ENCODE measurements at regions not wholly inside any gene's neighbourhood (a gene's known extent, or its start where the extent isn't known, plus 50 kb on each side); places are given as distances from the start of the nearest gene placed in this dataset.

GRCh38 chr4:110730318-110730717, 107.4 kb upstream of the PITX2 start:
- intact Hi-C loops (cut with micrococcal nuclease) = no loop called here
- TF ChIP-seq CTCF (IDR thresholded peaks at IDR 0.05) = no peak
- no peak for DNase-seq
- Histone ChIP-seq H3K79me2 (ENCODE audit: insufficient read depth, low read length) (no peaks in the 10 kb centered on the region), H3K4me3 (replicated peaks in 1 of 3; ENCODE audit: low read depth in 2 of 3, low read length in 3 of 3) (no peak overlapping the region), H3K27me3 (ENCODE audit: control insufficient read depth in 2 of 2, insufficient read depth in 2 of 2, low read length in 2 of 2) (no peaks in the 10 kb centered on the region), H3K4me2 (replicated peaks; ENCODE audit: extremely low read depth, low read length, poor library complexity, severe bottlenecking) (no peak overlapping the region), H3K9me3 (replicated peaks in 1 of 2; ENCODE audit: control insufficient read depth in 1 of 2, insufficient read depth in 1 of 2, low read length in 2 of 2) (peaks cover 0 to 2% of the 10 kb centered on the region in 2 donors), H2AFZ (ENCODE audit: insufficient read depth, low read depth, low read length, poor library complexity, severe bottlenecking) (no peak overlapping the region), H4K20me1 (ENCODE audit: insufficient read depth, low read length) (no peaks in the 10 kb centered on the region), H3K36me3 (replicated peaks in 1 of 2; ENCODE audit: control insufficient read depth in 1 of 2, insufficient read depth in 2 of 2, low read length in 2 of 2) (no peaks in the 10 kb centered on the region), H3K27ac (ENCODE audit: low read depth in 1 of 2, low read length in 2 of 2) (no peak overlapping the region), H3K9ac (ENCODE audit: insufficient read depth, low read length, poor library complexity, severe bottlenecking) (no peak overlapping the region), H3K4me1 (ENCODE audit: control insufficient read depth in 1 of 2, insufficient read depth in 2 of 2, low read length in 2 of 2) (no peaks in the 10 kb centered on the region)
- Mint-ChIP-seq H3K4me3 (no peak overlapping the region), H3K27me3 (ENCODE audit: low read depth in 3 of 3) (peaks cover 0 to 2% (median 0%) of the 10 kb centered on the region in 3 donors), H3K36me3 (no peaks in the 10 kb centered on the region), H3K9me3 (peaks cover 0 to 6% (median 3%) of the 10 kb centered on the region in 7 donors), H3K4me1 (no peaks in the 10 kb centered on the region), H3K27ac (no peak overlapping the region)
- no CpG with 5 or more reads among the region's 3 CpGs for WGBS (ENCODE audit: insufficient coverage)

GRCh38 chr4:110733901-110734300, 111.0 kb upstream of the PITX2 start:
- H4K20me1 ChIP-seq (ENCODE audit: insufficient read depth, low read length) = no peaks in the 10 kb centered on the region
- H3K27ac ChIP-seq (ENCODE audit: low read depth in 1 of 2, low read length in 2 of 2) = no peak overlapping the region
- Mint-ChIP-seq H3K9me3 (peaks cover 0 to 3% (median 1%) of the 10 kb centered on the region in 7 donors), H3K27me3 (ENCODE audit: low read depth in 3 of 3) (peaks cover 0 to 2% (median 0%) of the 10 kb centered on the region in 3 donors), H3K4me3 (no peak overlapping the region), H3K27ac (no peak overlapping the region), H3K36me3 (no peaks in the 10 kb centered on the region), H3K4me1 (no peaks in the 10 kb centered on the region)
- no peaks in the 10 kb centered on the region for H3K9me3 ChIP-seq (replicated peaks in 1 of 2; ENCODE audit: control insufficient read depth in 1 of 2, insufficient read depth in 1 of 2, low read length in 2 of 2)
- no peak for DNase-seq
- no peaks in the 10 kb centered on the region for H3K79me2 ChIP-seq (ENCODE audit: insufficient read depth, low read length)
- TF ChIP-seq CTCF (IDR thresholded peaks at IDR 0.05) = no peak
- H3K27me3 ChIP-seq (ENCODE audit: control insufficient read depth in 2 of 2, insufficient read depth in 2 of 2, low read length in 2 of 2) = no peaks in the 10 kb centered on the region
- no peak overlapping the region for H2AFZ ChIP-seq (ENCODE audit: insufficient read depth, low read depth, low read length, poor library complexity, severe bottlenecking)
- H3K9ac ChIP-seq (ENCODE audit: insufficient read depth, low read length, poor library complexity, severe bottlenecking) = no peak overlapping the region
- H3K4me3 ChIP-seq (replicated peaks in 1 of 3; ENCODE audit: low read depth in 2 of 3, low read length in 3 of 3) = no peak overlapping the region
- no peaks in the 10 kb centered on the region for H3K36me3 ChIP-seq (replicated peaks in 1 of 2; ENCODE audit: control insufficient read depth in 1 of 2, insufficient read depth in 2 of 2, low read length in 2 of 2)
- H3K4me2 ChIP-seq (replicated peaks; ENCODE audit: extremely low read depth, low read length, poor library complexity, severe bottlenecking) = no peak overlapping the region
- intact Hi-C loops (cut with micrococcal nuclease) = no loop called here
- 80% methylated on average over 1 of the region's 4 CpGs for WGBS (ENCODE audit: insufficient coverage)
- no peaks in the 10 kb centered on the region for H3K4me1 ChIP-seq (ENCODE audit: control insufficient read depth in 1 of 2, insufficient read depth in 2 of 2, low read length in 2 of 2)

Measured in CD14-positive monocyte (primary cell).